Activated CD8-positive, alpha-beta T cell treated with anti-CD3 and anti-CD28 coated beads for 36 hours (primary cell): ENCODE measurements at regions not wholly inside any gene's neighbourhood (a gene's known extent, or its start where the extent isn't known, plus 50 kb on each side); places are given as distances from the start of the nearest gene placed in this dataset.

ENCODE experiments used
- ATAC-seq: fragments of 200-7000 bp; cut with Tn5 transposase; one replicate; pipeline ENCODE4 v1.10.0; 2021; ENCODE audit warnings: mild to moderate bottlenecking, moderate library complexity
- CTCF ChIA-PET: fragments of 350-600 bp; sonication (Branson Sonifier 250); formaldehyde crosslinking; loops from one replicate; lab custom pipeline; 2021; ENCODE audit warnings: antibody characterized with exemption; lab: Charles Lee
- POLR2A ChIA-PET: fragments of 350-600 bp; sonication (Branson Sonifier 250); formaldehyde crosslinking; loops from one replicate; lab custom pipeline; 2021; ENCODE audit warnings: antibody characterized with exemption; lab: Charles Lee
- DNase-seq: peaks from one replicate; pipeline ENCODE4 v3.0.0-alpha.2; 2020
- H3K27ac Mint-ChIP-seq: one replicate; pipeline ENCODE4 v1.8.0; 2021; ENCODE audit warnings: mild to moderate bottlenecking, mixed read lengths
- H3K27me3 Mint-ChIP-seq: one replicate; pipeline ENCODE4 v1.8.0; 2021; ENCODE audit warnings: mixed read lengths
- H3K36me3 Mint-ChIP-seq: one replicate; pipeline ENCODE4 v1.8.0; 2021; ENCODE audit warnings: low read depth, mixed read lengths
- H3K4me1 Mint-ChIP-seq: one replicate; pipeline ENCODE4 v1.8.0; 2021; ENCODE audit warnings: low read depth, mixed read lengths
- H3K4me3 Mint-ChIP-seq: one replicate; pipeline ENCODE4 v1.8.0; 2021; ENCODE audit warnings: mild to moderate bottlenecking, moderate library complexity, mixed read lengths
- H3K9me3 Mint-ChIP-seq: one replicate; pipeline ENCODE4 v1.8.0; 2021; ENCODE audit warnings: mixed read lengths
- CTCF ChIP-seq: fragments of 200-600 bp; IDR thresholded peaks from one replicate; pipeline ENCODE4 v1.8.0; 2022; ENCODE audit warnings: antibody characterized with exemption, mild to moderate bottlenecking
- intact Hi-C: fragments of 100-400 bp; cut with micrococcal nuclease; formaldehyde crosslinking; loops from one replicate; pipeline ENCODE4 v1.10.0; 2022

GRCh38 chr12:92640691-92641090 lies 62.1 kb upstream of the PLEKHG7 start:
- ATAC-seq = no peak
- DNase-seq = no peak
- POLR2A ChIA-PET = no interaction called here
- Mint-ChIP-seq H3K27ac (no peak overlapping the region), H3K4me1 (no peaks in the 10 kb centered on the region), H3K9me3 (peaks cover 2% of the 10 kb centered on the region), H3K27me3 (peaks cover 1% of the 10 kb centered on the region), H3K4me3 (no peak overlapping the region), H3K36me3 (no peaks in the 10 kb centered on the region)
- intact Hi-C loops = loop anchor here (10.0 kb wide), 1 partner anchor 1256 kb away; no protein-coding TSS in a partner anchor
- CTCF ChIA-PET = no interaction called here
- TF ChIP-seq CTCF = no peak

DNA sequence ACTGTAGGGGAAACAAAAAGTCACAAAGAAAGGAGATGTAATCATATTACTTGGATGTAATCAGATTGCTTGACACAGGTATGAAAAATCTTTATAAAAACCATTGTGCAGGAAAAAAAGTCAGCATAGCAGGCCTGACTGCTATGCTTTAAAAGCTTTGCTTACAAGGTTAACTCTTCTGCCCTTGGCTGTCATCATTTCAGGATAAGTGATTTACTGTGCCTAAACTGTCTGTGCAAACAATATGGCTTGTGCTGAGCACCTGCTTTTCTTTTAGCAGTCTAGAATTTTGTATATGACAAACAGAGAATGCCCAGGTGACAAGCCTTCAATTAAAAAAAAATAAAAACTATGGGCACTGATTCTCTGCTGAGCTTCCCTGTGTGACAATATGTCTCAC lies 63.8 kb upstream of the PLEKHG7 start:
- Mint-ChIP-seq H3K4me3 (no peak overlapping the region), H3K27ac (no peak overlapping the region), H3K27me3 (peaks cover 1% of the 10 kb centered on the region), H3K36me3 (no peaks in the 10 kb centered on the region), H3K9me3 (no peaks in the 10 kb centered on the region), H3K4me1 (no peaks in the 10 kb centered on the region)
- intact Hi-C loops = no loop called here
- DNase-seq (no peak), ATAC-seq (no peak)
- CTCF ChIA-PET = no interaction called here
- TF ChIP-seq CTCF = no peak
- POLR2A ChIA-PET = interaction anchor here (0.6 kb wide), 1 partner anchor 8 kb away, joined by 3 read pairs; no protein-coding TSS in a partner anchor

DNA sequence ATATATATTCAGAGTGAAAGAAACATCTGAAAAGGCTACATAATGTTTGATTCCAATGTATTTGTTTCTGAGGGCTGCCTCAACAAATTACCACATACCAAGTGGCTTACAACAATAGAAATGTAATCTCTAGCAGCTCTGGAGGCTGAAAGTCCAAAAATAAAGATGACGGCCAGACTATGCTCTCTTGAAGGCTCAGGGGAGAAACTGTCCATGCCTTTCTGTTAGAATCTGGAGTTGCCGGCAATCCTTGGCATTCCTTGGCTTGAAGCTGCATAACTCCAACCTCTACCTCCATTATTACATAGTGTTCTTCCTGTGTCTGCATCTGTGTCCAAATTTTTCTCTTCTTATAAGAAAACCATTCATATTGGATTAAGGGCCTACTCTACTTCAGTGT lies 68.1 kb upstream of the PLEKHG7 start:
- no peak overlapping the region for H3K27ac Mint-ChIP-seq
- intact Hi-C loops = no loop called here
- TF ChIP-seq CTCF = no peak
- ChIA-PET CTCF (no interaction called here), POLR2A (no interaction called here)
- DNase-seq (no peak), ATAC-seq (no peak)
- H3K4me3 Mint-ChIP-seq = no peak overlapping the region
- peaks cover 1% of the 10 kb centered on the region for H3K27me3 Mint-ChIP-seq
- H3K4me1 Mint-ChIP-seq = no peaks in the 10 kb centered on the region
- no peaks in the 10 kb centered on the region for H3K36me3 Mint-ChIP-seq
- no peaks in the 10 kb centered on the region for H3K9me3 Mint-ChIP-seq

DNA sequence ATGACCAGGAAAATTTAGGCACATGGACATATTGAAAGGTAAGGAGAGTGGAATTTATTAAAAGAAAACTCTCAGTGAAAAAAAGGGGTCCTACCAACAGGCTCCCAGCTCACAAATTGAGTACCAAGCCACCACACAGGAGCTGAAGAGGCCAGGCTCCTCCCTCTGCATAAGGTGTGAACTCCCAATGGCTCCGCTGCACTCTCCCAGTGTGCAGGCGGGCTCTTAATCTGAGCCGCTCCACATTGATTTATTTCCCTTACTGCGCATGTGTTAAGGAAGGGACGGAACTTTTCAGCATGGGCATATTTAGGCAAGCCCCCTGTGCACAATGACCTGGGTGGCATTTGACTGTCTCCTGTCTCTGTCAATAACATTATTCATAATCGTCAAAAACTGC lies 68.6 kb upstream of the PLEKHG7 start:
- intact Hi-C loops = no loop called here
- no peak for DNase-seq
- peaks cover 1% of the 10 kb centered on the region for H3K27me3 Mint-ChIP-seq
- no peak overlapping the region for H3K4me3 Mint-ChIP-seq
- CTCF ChIA-PET = no interaction called here
- no peaks in the 10 kb centered on the region for H3K36me3 Mint-ChIP-seq
- no peak for ATAC-seq
- POLR2A ChIA-PET = interaction anchor here (0.9 kb wide), 1 partner anchor 15 kb away, joined by 3 read pairs; no protein-coding TSS in a partner anchor
- no peaks in the 10 kb centered on the region for H3K9me3 Mint-ChIP-seq
- TF ChIP-seq CTCF = no peak
- H3K4me1 Mint-ChIP-seq = no peaks in the 10 kb centered on the region
- no peak overlapping the region for H3K27ac Mint-ChIP-seq

GRCh38 chr12:92630968-92631367 lies 71.8 kb upstream of the PLEKHG7 start:
- Mint-ChIP-seq H3K9me3 (no peaks in the 10 kb centered on the region), H3K4me3 (no peak overlapping the region), H3K36me3 (no peaks in the 10 kb centered on the region), H3K27me3 (no peaks in the 10 kb centered on the region), H3K4me1 (no peaks in the 10 kb centered on the region), H3K27ac (no peak overlapping the region)
- DNase-seq = no peak
- no peak for TF ChIP-seq CTCF
- intact Hi-C loops = no loop called here
- ChIA-PET CTCF (no interaction called here), POLR2A (no interaction called here)
- ATAC-seq = no peak
